H1 (cell line): ENCODE measurements at regions not wholly inside any gene's neighbourhood (a gene's known extent, or its start where the extent isn't known, plus 50 kb on each side); places are given as distances from the start of the nearest gene placed in this dataset.

Source experiments
- CTCF ChIA-PET: fragments of 300-600 bp; sonication (Branson Sonifier 250); formaldehyde crosslinking; loops from one replicate; lab custom pipeline; 2021; ENCODE audit not compliant: partially characterized antibody; lab: Charles Lee
- POLR2A ChIA-PET: fragments of 300-600 bp; sonication (Branson Sonifier 250); formaldehyde crosslinking; loops from one replicate; lab custom pipeline; 2021; ENCODE audit warnings: inconsistent platforms; ENCODE audit not compliant: partially characterized antibody; lab: Charles Lee
- DNase-seq, 2 experiments: peaks; one replicate each; pipeline versions ENCODE4 v3.0.0 to v3.0.0-alpha.2; 2010 to 2022; ENCODE audit warnings: low spot score in 2 of 2, low read depth in 1 of 2, mixed read lengths in 1 of 2
- FAIRE-seq: peaks from 2 replicates; lab custom pipeline; 2011; peaks lifted over from hg19 to GRCh38; lab: Jason Lieb, UNC
- H2AFZ ChIP-seq: 2 replicates; pipeline ENCODE4 v1.8.1; 2012; ENCODE audit warnings: low read length, inconsistent platforms
- H2AK5ac ChIP-seq: 2 replicates; pipeline ENCODE4 v1.6.1; 2013; ENCODE audit warnings: low read depth, low read length
- H2BK120ac ChIP-seq: replicated peaks from 2 replicates; pipeline ENCODE3; 2013; ENCODE audit warnings: low read depth, low read length, inconsistent platforms
- H2BK12ac ChIP-seq: 2 replicates; pipeline ENCODE4 v1.6.1; 2013; ENCODE audit warnings: low read depth, low read length
- H2BK15ac ChIP-seq: 2 replicates; pipeline ENCODE4 v1.6.1; 2013; ENCODE audit warnings: low read length
- H2BK20ac ChIP-seq: 2 replicates; pipeline ENCODE4 v1.6.1; 2013; ENCODE audit warnings: low read length
- H2BK5ac ChIP-seq: 2 replicates; pipeline ENCODE4 v1.6.1; 2013; ENCODE audit warnings: low read depth, low read length
- H3K14ac ChIP-seq: 2 replicates; pipeline ENCODE4 v1.6.1; 2013; ENCODE audit warnings: inconsistent platforms; ENCODE audit not compliant: insufficient read length
- H3K18ac ChIP-seq: 2 replicates; pipeline ENCODE4 v1.6.1; 2013; ENCODE audit warnings: low read length; ENCODE audit errors: extremely low read depth
- H3K23ac ChIP-seq: 2 replicates; pipeline ENCODE4 v1.6.1; 2013; ENCODE audit warnings: inconsistent platforms; ENCODE audit not compliant: insufficient read length
- H3K23me2 ChIP-seq: 2 replicates; pipeline ENCODE4 v1.6.1; 2013; ENCODE audit warnings: low read depth, low read length
- H3K27ac ChIP-seq: 2 replicates; pipeline ENCODE4 v1.6.1; 2011; ENCODE audit warnings: low read depth, low read length, inconsistent platforms
- H3K27me3 ChIP-seq, 4 experiments: replicated peaks in 1 of 4; 1 replicate in 1 of 4; 2 replicates in 3 of 4; pipeline versions ENCODE4 v1.6.1 to v1.8.1; 2011 to 2013; ENCODE audit warnings: low read length in 3 of 4, mild to moderate bottlenecking in 3 of 4, inconsistent platforms in 2 of 4, mixed read lengths in 2 of 4, moderate library complexity in 1 of 4; ENCODE audit not compliant: control insufficient read depth in 3 of 4, insufficient read depth in 3 of 4; ENCODE audit errors: extremely low read depth in 1 of 4
- H3K36me3 ChIP-seq, 4 experiments: 2 replicates each; pipeline versions ENCODE4 v1.6.1 to v1.8.1; 2011 to 2013; ENCODE audit warnings: mild to moderate bottlenecking in 4 of 4, low read length in 3 of 4, moderate library complexity in 2 of 4, control low read depth in 1 of 4, inconsistent platforms in 1 of 4; ENCODE audit not compliant: insufficient read depth in 4 of 4, control insufficient read depth in 2 of 4
- H3K4ac ChIP-seq: replicated peaks from 2 replicates; pipeline ENCODE3; 2013; ENCODE audit warnings: low read length, low read depth, mixed read lengths, inconsistent platforms; ENCODE audit not compliant: insufficient read length
- H3K4me1 ChIP-seq, 4 experiments: replicated peaks in 1 of 4; 1 replicate in 1 of 4; 2 replicates in 3 of 4; pipeline versions ENCODE4 v1.6.1 to v1.8.1; 2011 to 2013; ENCODE audit warnings: low read length in 3 of 4, inconsistent platforms in 2 of 4, mixed read lengths in 1 of 4; ENCODE audit not compliant: insufficient read depth in 4 of 4, control insufficient read depth in 3 of 4
- H3K4me2 ChIP-seq, 2 experiments: 2 replicates each; pipeline versions ENCODE4 v1.6.1 to v1.8.1; 2011 to 2013; ENCODE audit warnings: low read depth in 2 of 2, low read length in 2 of 2, control low read depth in 1 of 2, inconsistent platforms in 1 of 2, mild to moderate bottlenecking in 1 of 2; ENCODE audit not compliant: insufficient read depth in 1 of 2
- H3K4me3 ChIP-seq, 4 experiments: fragments of 200-600, 300-600 bp in 1 of 4; sonication (generic), shearing (Covaris generic), sonication (Bioruptor Twin) in 1 of 4; 2 replicates each; pipeline versions ENCODE4 v1.5.1 to v1.8.1; 2011 to 2016; ENCODE audit warnings: low read length in 4 of 4, low read depth in 3 of 4, control low read depth in 2 of 4, inconsistent platforms in 2 of 4, mild to moderate bottlenecking in 2 of 4, mixed read lengths in 1 of 4, moderate library complexity in 1 of 4; ENCODE audit not compliant: insufficient read depth in 2 of 4; ENCODE audit errors: extremely low read depth in 1 of 4
- H3K56ac ChIP-seq: replicated peaks from 2 replicates; pipeline ENCODE3; 2013; ENCODE audit warnings: low read depth, mild to moderate bottlenecking, mixed read lengths, low read length, inconsistent platforms; ENCODE audit not compliant: insufficient read length
- H3K79me1 ChIP-seq: 2 replicates; pipeline ENCODE4 v1.6.1; 2013; ENCODE audit warnings: low read depth, low read length, control low read depth
- H3K79me2 ChIP-seq, 2 experiments: 2 replicates each; pipeline versions ENCODE4 v1.6.1 to v1.8.1; 2012 to 2013; ENCODE audit warnings: low read length in 2 of 2, mild to moderate bottlenecking in 2 of 2, inconsistent platforms in 1 of 2; ENCODE audit not compliant: insufficient read depth in 2 of 2, control insufficient read depth in 1 of 2
- H3K9ac ChIP-seq, 4 experiments: replicated peaks in 1 of 4; 1 replicate in 1 of 4; 2 replicates in 3 of 4; pipeline versions ENCODE4 v1.6.1 to v1.8.1; 2011 to 2013; ENCODE audit warnings: low read depth in 3 of 4, low read length in 3 of 4, control low read depth in 2 of 4, mild to moderate bottlenecking in 2 of 4, moderate library complexity in 2 of 4, inconsistent platforms in 1 of 4; ENCODE audit errors: extremely low read depth in 1 of 4
- H3K9me3 ChIP-seq, 2 experiments: 2 replicates each; pipeline versions ENCODE4 v1.6.1 to v1.8.1; 2012 to 2013; ENCODE audit warnings: mild to moderate bottlenecking in 2 of 2, moderate library complexity in 2 of 2, control low read depth in 1 of 2, inconsistent platforms in 1 of 2, low read depth in 1 of 2, low read length in 1 of 2, mixed read lengths in 1 of 2; ENCODE audit not compliant: insufficient read depth in 2 of 2
- H4K20me1 ChIP-seq, 2 experiments: replicated peaks in 1 of 2; 2 replicates each; pipeline versions ENCODE3 to v1.8.1; 2011 to 2013; ENCODE audit warnings: inconsistent platforms in 2 of 2, low read length in 2 of 2, mild to moderate bottlenecking in 1 of 2; ENCODE audit not compliant: insufficient read depth in 2 of 2, control insufficient read depth in 1 of 2
- H4K5ac ChIP-seq: 2 replicates; pipeline ENCODE4 v1.6.1; 2013; ENCODE audit warnings: low read length, low read depth, mixed read lengths, inconsistent platforms; ENCODE audit not compliant: insufficient read length
- H4K8ac ChIP-seq: 2 replicates; pipeline ENCODE4 v1.8.0; 2013; ENCODE audit warnings: mild to moderate bottlenecking, moderate library complexity, low read length, inconsistent platforms; ENCODE audit not compliant: insufficient read depth; ENCODE audit errors: extremely low read depth
- H4K91ac ChIP-seq: replicated peaks from 2 replicates; pipeline ENCODE3; 2013; ENCODE audit warnings: low read length, mixed read lengths, inconsistent platforms; ENCODE audit not compliant: insufficient read length
- EGR1 ChIP-seq: IDR thresholded peaks from 2 replicates; pipeline ENCODE4 v1.6.1; 2011; ENCODE audit warnings: low read depth, low read length, borderline replicate concordance
- RAD21 ChIP-seq, 2 experiments: IDR thresholded peaks in 1 of 2; conservative IDR thresholded peaks in 1 of 2; 2 replicates each; pipeline ENCODE4 v1.6.1; 2011; ENCODE audit warnings: low read depth in 2 of 2, low read length in 2 of 2, improper control_type of control experiment in 1 of 2, inconsistent platforms in 1 of 2, mild to moderate bottlenecking in 1 of 2, moderate library complexity in 1 of 2
- RBBP5 ChIP-seq: IDR thresholded peaks from 2 replicates; pipeline ENCODE4 v1.7.1; 2012; ENCODE audit warnings: low read depth, mild to moderate bottlenecking, inconsistent platforms, low read length, moderate library complexity, borderline replicate concordance
- TCF12 ChIP-seq: IDR thresholded peaks from 2 replicates; pipeline ENCODE4 v1.6.1; 2011; ENCODE audit warnings: low read depth, mild to moderate bottlenecking, low read length
- WGBS, 2 experiments: shearing (Covaris generic) in 1 of 2; methylation state at CpG; one replicate each; pipeline versions ENCODE4 v1.1.6 to v1.1.7; 2013 to 2015; ENCODE audit warnings: low lambda C conversion rate in 2 of 2, mixed read lengths in 2 of 2, inconsistent platforms in 1 of 2, low coverage in 1 of 2, missing lambda C conversion rate in 1 of 2; ENCODE audit not compliant: insufficient replicate concordance in 2 of 2, insufficient coverage in 1 of 2, insufficient read length in 1 of 2; ENCODE audit errors: extremely low coverage in 1 of 2, missing lambda C conversion rate in 1 of 2; 5-methylcytosine and 5-hydroxymethylcytosine counted together

DNA sequence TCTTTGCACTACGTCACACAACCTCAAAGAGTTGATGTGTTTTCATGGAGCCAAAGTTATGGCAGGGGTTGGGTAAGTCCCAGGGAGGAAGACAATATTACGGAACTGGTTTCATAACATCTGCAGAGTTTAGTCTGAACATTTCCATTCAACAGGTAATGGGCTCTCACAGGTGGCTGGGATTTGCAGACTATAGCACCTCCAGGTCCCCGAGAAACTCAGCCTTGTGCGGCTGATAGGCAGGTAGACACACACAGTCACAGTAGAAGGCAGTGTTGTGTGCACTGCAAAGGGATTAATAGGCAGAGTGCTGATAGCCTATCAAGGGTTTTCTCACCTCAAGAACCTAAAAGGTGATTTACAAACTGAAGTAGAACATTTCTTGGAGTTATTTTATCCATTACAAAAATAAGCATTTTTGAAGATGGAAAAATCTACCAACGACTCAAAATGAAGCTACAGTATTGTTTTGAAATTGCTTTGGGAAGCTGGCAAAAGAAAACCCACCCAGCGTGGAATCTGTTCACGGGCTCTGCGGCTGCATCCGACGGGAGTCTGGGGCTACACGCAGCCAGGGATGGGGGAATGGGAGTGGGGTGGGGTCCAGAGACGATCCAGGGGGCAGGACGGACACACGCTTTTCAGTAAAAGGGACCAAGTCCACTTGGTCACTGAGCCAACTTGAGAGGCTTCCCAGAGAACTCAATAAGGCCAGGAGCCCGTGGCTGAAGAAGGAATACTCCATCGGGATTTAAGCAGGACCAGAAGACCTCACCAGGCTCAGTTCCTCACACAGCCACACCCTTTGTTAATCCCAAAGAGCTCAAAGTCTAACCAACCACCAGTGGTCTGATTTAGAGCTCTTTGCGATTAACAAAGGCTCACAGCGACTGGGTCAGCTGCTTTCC lies 82.9 kb downstream of the CHRNA1 start:
- H3K9ac ChIP-seq = no peak overlapping the region; a peak in 2 of 7 replicates
- H3K56ac ChIP-seq = no peak overlapping the region
- H2BK120ac ChIP-seq = no peak overlapping the region
- H4K8ac ChIP-seq = no peak overlapping the region
- H2AFZ ChIP-seq = 0 out of 2 replicates have a peak overlapping the region, but pooled peaks have one; percentile 13
- H3K23ac ChIP-seq = no peak overlapping the region
- H2BK15ac ChIP-seq = no peak overlapping the region
- WGBS, 2 experiments = 58% methylated on average over 16 of the region's 18 CpGs; no CpG with 5 or more reads in 1 of the 2 experiments
- CTCF ChIA-PET = interaction anchor here (0.5 to 11.2 kb wide), 3 partner anchors 16 to 218 kb away, joined by 3 to 170 read pairs (median 6); no protein-coding TSS in a partner anchor
- H3K79me1 ChIP-seq = no peaks in the 10 kb centered on the region
- peaks cover 12% of the 10 kb centered on the region; the same call in 1 of the 2 replicates for H3K23me2 ChIP-seq
- peaks cover 2% of the 10 kb centered on the region in 2 experiments for H4K20me1 ChIP-seq
- no peak overlapping the region for H3K14ac ChIP-seq
- H4K91ac ChIP-seq = no peak overlapping the region
- no peak for DNase-seq
- peaks cover 5 to 29% (median 23%) of the 10 kb centered on the region in 4 experiments for H3K27me3 ChIP-seq
- H3K79me2 ChIP-seq = no peaks in the 10 kb centered on the region
- FAIRE-seq = no peak
- no peak overlapping the region for H3K18ac ChIP-seq
- H2BK12ac ChIP-seq = no peak overlapping the region
- no peak overlapping the region for H3K27ac ChIP-seq
- H2BK5ac ChIP-seq = no peak overlapping the region
- no peaks in the 10 kb centered on the region for H3K36me3 ChIP-seq
- H3K4me2 ChIP-seq = peak overlapping the region; percentile 84 to 89
- TF ChIP-seq TCF12 = no peak
- no peak for TF ChIP-seq EGR1
- 0 out of 2 replicates have a peak, but pooled peaks have one; percentile 2 for TF ChIP-seq RBBP5
- TF ChIP-seq RAD21 (IDR thresholded peaks at IDR 0.05 in 1 of 2, conservative IDR thresholded peaks at IDR 0.05 in 1 of 2; ENCODE audit: low read depth in 2 of 2, low read length in 2 of 2) = no peak
- TF ChIP-seq, all 59 proteins: peak for 1
- Histone ChIP-seq H2BK20ac (no peak overlapping the region), H3K9me3 (no peaks in the 10 kb centered on the region), H3K4me1 (peaks cover 2 to 6% (median 2%) of the 10 kb centered on the region in 4 experiments; a peak in 5 of 7 replicates), H4K5ac (no peak overlapping the region), H3K4me3 (peak overlapping the region; percentile 58 to 76 (median 62)), H2AK5ac (peak overlapping the region; percentile 91; the same call in 1 of the 2 replicates), H3K4ac (no peak overlapping the region)
- POLR2A ChIA-PET = interaction anchor here (0.9 to 1.3 kb wide), 2 partner anchors 11 to 14 kb away, joined by 3 to 7 read pairs; no protein-coding TSS in a partner anchor
